ENCODE measurements at regions not wholly inside any gene's neighbourhood (a gene's known extent, or its start where the extent isn't known, plus 50 kb on each side); places are given as distances from the start of the nearest gene placed in this dataset.

GRCh38 chr12:98106031-98106683, 409.2 kb upstream of the TMPO start:
- no peak overlapping the region; a peak in 2 of 7 replicates for H3K27ac Mint-ChIP-seq
- Histone ChIP-seq H3K4ac (ENCODE audit: low read depth, low read length) (no peak overlapping the region), H3K23ac (ENCODE audit: insufficient read length, low read depth, low read length) (no peak overlapping the region), H3K9ac (ENCODE audit: extremely low read depth, insufficient read length, low read length) (no peak overlapping the region), H2BK15ac (ENCODE audit: low read depth, low read length) (no peak overlapping the region), H4K20me1 (ENCODE audit: control insufficient read depth, insufficient read depth, insufficient read length) (no peaks in the 10 kb centered on the region), H4K91ac (ENCODE audit: insufficient read length, low read depth, low read length) (no peak overlapping the region), H2BK5ac (ENCODE audit: insufficient read length, low read length) (no peak overlapping the region), H3K27me3 (ENCODE audit: insufficient read depth, low read length) (no peaks in the 10 kb centered on the region), H4K8ac (replicated peaks; ENCODE audit: insufficient read length, low read depth, low read length) (no peak overlapping the region), H3K9me3 (ENCODE audit: control insufficient read depth, low read depth, low read length) (no peaks in the 10 kb centered on the region), H3K27ac (ENCODE audit: insufficient read length, low read depth, low read length) (no peak overlapping the region), H3K14ac (ENCODE audit: insufficient read depth, low read length) (no peak overlapping the region), H2AFZ (ENCODE audit: low read length) (no peak overlapping the region), H3K4me1 (ENCODE audit: insufficient read depth, low read length) (no peaks in the 10 kb centered on the region), H4K5ac (ENCODE audit: insufficient read length, low read depth, low read length) (no peak overlapping the region), H2BK20ac (ENCODE audit: low read depth, low read length, poor library complexity, severe bottlenecking) (no peak overlapping the region), H2BK12ac (ENCODE audit: insufficient read length, low read depth, low read length) (no peak overlapping the region), H3T11ph (ENCODE audit: low read length) (no peak overlapping the region), H3K18ac (ENCODE audit: insufficient read length, low read depth, low read length) (no peak overlapping the region), H2BK120ac (ENCODE audit: low read depth, low read length, poor library complexity, severe bottlenecking) (no peak overlapping the region), H3K79me1 (ENCODE audit: insufficient read depth, low read depth, low read length, poor library complexity, severe bottlenecking) (no peaks in the 10 kb centered on the region), H3K4me2 (ENCODE audit: insufficient read depth, insufficient read length, low read length) (no peak overlapping the region), H2AK5ac (ENCODE audit: insufficient read length, low read length) (no peak overlapping the region), H3K23me2 (ENCODE audit: insufficient read length, low read depth, low read length, poor library complexity, severe bottlenecking) (no peaks in the 10 kb centered on the region), H3K56ac (ENCODE audit: insufficient read length, low read depth, low read length) (no peak overlapping the region), H3K79me2 (ENCODE audit: insufficient read depth, low read length) (no peaks in the 10 kb centered on the region; the same call in 1 of the 2 replicates)
- WGBS (ENCODE audit: extremely low coverage, insufficient read length, low lambda C conversion rate): no CpG with 5 or more reads among the region's 7 CpGs
- no peaks in the 10 kb centered on the region for H3K9me3 Mint-ChIP-seq
- no peak for DNase-seq
- TF ChIP-seq CTCF (conservative IDR thresholded peaks at IDR 0.05): no peak
- H3K4me3 Mint-ChIP-seq: no peak overlapping the region
- H3K4me1 Mint-ChIP-seq: peaks cover 17 to 23% of the 10 kb centered on the region in 2 experiments
- no peaks in the 10 kb centered on the region for H3K36me3 Mint-ChIP-seq (ENCODE audit: insufficient read depth in 1 of 3, low read depth in 3 of 3)
- no peaks in the 10 kb centered on the region for H3K27me3 Mint-ChIP-seq (ENCODE audit: low read depth)

All from H9 (cell line).